ENCODE measurements at regions not wholly inside any gene's neighbourhood (a gene's known extent, or its start where the extent isn't known, plus 50 kb on each side); places are given as distances from the start of the nearest gene placed in this dataset.

DNA sequence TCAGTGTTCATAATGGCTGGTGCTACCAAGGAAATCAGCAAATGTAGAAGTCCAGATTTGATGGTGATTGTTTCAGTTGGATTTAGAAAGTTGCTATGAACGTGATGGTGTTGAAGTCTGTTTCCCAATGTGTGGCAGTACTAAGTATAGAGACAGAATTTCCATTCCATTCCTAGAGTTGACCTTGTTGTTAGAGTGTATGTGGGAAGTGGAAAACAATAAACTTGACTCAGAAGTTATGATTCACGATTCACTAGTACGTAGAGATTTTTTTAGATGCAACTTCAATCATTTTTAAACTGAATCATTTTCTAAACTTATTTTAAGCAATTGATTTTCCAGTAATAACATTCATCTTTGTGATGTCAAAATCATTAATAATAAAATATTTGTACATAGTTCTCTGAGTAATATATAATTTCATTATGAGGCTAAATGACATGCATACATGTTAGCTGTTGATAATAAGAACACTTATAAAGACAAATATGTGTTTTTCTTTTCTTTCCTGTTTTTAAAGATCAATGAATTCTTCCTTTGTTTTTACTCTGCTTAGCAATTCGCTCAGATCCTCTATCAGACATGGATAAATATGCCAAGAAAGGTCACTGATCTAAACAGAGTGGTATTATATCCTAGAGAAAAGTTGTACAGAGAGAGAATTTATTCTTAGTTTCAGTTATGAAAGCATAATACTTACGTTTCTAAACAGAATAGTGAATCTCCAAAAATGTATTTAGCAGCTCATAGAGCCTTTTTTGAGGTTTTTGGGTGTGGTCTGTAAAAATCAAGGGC, 108.8 kb upstream of the GPR149 start:
- TF ChIP-seq EP300 (IDR thresholded peaks at IDR 0.05; ENCODE audit: borderline replicate concordance) (no peak), RAD21 (IDR thresholded peaks at IDR 0.05; ENCODE audit: low read depth) (no peak), CREB1 (IDR thresholded peaks at IDR 0.05; ENCODE audit: low read depth) (no peak), ZBTB7A (IDR thresholded peaks at IDR 0.05; ENCODE audit: low read depth) (no peak), NFIC (IDR thresholded peaks at IDR 0.05) (no peak)
- TF ChIP-seq, protein P1, sequence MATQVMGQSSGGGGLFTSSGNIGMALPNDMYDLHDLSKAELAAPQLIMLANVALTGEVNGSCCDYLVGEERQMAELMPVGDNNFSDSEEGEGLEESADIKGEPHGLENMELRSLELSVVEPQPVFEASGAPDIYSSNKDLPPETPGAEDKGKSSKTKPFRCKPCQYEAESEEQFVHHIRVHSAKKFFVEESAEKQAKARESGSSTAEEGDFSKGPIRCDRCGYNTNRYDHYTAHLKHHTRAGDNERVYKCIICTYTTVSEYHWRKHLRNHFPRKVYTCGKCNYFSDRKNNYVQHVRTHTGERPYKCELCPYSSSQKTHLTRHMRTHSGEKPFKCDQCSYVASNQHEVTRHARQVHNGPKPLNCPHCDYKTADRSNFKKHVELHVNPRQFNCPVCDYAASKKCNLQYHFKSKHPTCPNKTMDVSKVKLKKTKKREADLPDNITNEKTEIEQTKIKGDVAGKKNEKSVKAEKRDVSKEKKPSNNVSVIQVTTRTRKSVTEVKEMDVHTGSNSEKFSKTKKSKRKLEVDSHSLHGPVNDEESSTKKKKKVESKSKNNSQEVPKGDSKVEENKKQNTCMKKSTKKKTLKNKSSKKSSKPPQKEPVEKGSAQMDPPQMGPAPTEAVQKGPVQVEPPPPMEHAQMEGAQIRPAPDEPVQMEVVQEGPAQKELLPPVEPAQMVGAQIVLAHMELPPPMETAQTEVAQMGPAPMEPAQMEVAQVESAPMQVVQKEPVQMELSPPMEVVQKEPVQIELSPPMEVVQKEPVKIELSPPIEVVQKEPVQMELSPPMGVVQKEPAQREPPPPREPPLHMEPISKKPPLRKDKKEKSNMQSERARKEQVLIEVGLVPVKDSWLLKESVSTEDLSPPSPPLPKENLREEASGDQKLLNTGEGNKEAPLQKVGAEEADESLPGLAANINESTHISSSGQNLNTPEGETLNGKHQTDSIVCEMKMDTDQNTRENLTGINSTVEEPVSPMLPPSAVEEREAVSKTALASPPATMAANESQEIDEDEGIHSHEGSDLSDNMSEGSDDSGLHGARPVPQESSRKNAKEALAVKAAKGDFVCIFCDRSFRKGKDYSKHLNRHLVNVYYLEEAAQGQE (IDR thresholded peaks at IDR 0.05; ENCODE audit: low read depth) = no peak
- TF ChIP-seq, protein P2, sequence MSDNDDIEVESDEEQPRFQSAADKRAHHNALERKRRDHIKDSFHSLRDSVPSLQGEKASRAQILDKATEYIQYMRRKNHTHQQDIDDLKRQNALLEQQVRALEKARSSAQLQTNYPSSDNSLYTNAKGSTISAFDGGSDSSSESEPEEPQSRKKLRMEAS (IDR thresholded peaks at IDR 0.05) = no peak
